CD4-positive, alpha-beta T cell (primary cell): ENCODE measurements at regions not wholly inside any gene's neighbourhood (a gene's known extent, or its start where the extent isn't known, plus 50 kb on each side); places are given as distances from the start of the nearest gene placed in this dataset.

Source experiments
- ATAC-seq: fragments of 200-7000 bp; cut with Tn5 transposase; one replicate; pipeline ENCODE4 v1.10.0; 2022; ENCODE audit warnings: mild to moderate bottlenecking; ENCODE audit not compliant: poor library complexity
- CTCF ChIA-PET: fragments of 350-600 bp; sonication (Branson Sonifier 250); formaldehyde crosslinking; loops from one replicate; lab custom pipeline; 2021; ENCODE audit warnings: antibody characterized with exemption, inconsistent platforms; lab: Charles Lee
- POLR2A ChIA-PET: fragments of 350-600 bp; sonication (Branson Sonifier 250); formaldehyde crosslinking; loops from one replicate; lab custom pipeline; 2021; ENCODE audit warnings: antibody characterized with exemption, inconsistent platforms; lab: Charles Lee
- DNase-seq, 14 experiments: peaks; one replicate each; pipeline ENCODE4 v3.0.0-alpha.2; 2013 to 2020; ENCODE audit warnings: mixed read lengths in 2 of 14
- H3K27ac ChIP-seq, 2 donors: one replicate each; pipeline versions ENCODE4 v1.5.1 to v1.7.0; 2013; ENCODE audit warnings: low read length in 2 of 2, low read depth in 1 of 2, mild to moderate bottlenecking in 1 of 2
- H3K27me3 ChIP-seq, 2 experiments: 1 replicate in 1 of 2; 2 replicates in 1 of 2; pipeline versions ENCODE4 v1.6.1 to v1.7.0; 2013; ENCODE audit warnings: low read length in 2 of 2, control low read depth in 1 of 2, mild to moderate bottlenecking in 1 of 2, moderate library complexity in 1 of 2; ENCODE audit not compliant: insufficient read depth in 2 of 2, control insufficient read depth in 1 of 2
- H3K36me3 ChIP-seq: one replicate; pipeline ENCODE4 v1.6.1; 2013; ENCODE audit warnings: low read length, control low read depth; ENCODE audit not compliant: insufficient read depth
- H3K4me1 ChIP-seq: one replicate; pipeline ENCODE4 v1.6.1; 2013; ENCODE audit warnings: low read length, control low read depth; ENCODE audit not compliant: insufficient read depth
- H3K4me3 ChIP-seq: one replicate; pipeline ENCODE4 v1.5.1; 2013; ENCODE audit warnings: mild to moderate bottlenecking, low read length, moderate library complexity
- H3K9me3 ChIP-seq, 2 experiments: 1 replicate in 1 of 2; 2 replicates in 1 of 2; pipeline versions ENCODE4 v1.6.1 to v1.7.0; 2013; ENCODE audit warnings: low read length in 2 of 2, mild to moderate bottlenecking in 2 of 2, control low read depth in 1 of 2, moderate library complexity in 1 of 2; ENCODE audit not compliant: control insufficient read depth in 1 of 2, insufficient read depth in 1 of 2
- H3K27ac Mint-ChIP-seq: one replicate; pipeline ENCODE4 v1.8.0; 2020; ENCODE audit warnings: mixed read lengths
- H3K27me3 Mint-ChIP-seq: one replicate; pipeline ENCODE4 v1.8.0; 2021; ENCODE audit warnings: mixed read lengths
- H3K36me3 Mint-ChIP-seq: one replicate; pipeline ENCODE4 v1.8.0; 2021; ENCODE audit warnings: low read depth, mixed read lengths
- H3K4me1 Mint-ChIP-seq: one replicate; pipeline ENCODE4 v1.8.0; 2021; ENCODE audit warnings: low read depth, mixed read lengths
- H3K4me3 Mint-ChIP-seq: one replicate; pipeline ENCODE4 v1.8.0; 2020; ENCODE audit warnings: mild to moderate bottlenecking, mixed read lengths
- H3K9me3 Mint-ChIP-seq: one replicate; pipeline ENCODE4 v1.8.0; 2020; ENCODE audit warnings: mixed read lengths
- intact Hi-C, 2 experiments: fragments of 100-400 bp; cut with DNase I in 1 of 2; cut with micrococcal nuclease in 1 of 2; formaldehyde crosslinking; loops; one replicate each; pipeline versions ENCODE4 v1.15.1 to v1.9.0; 2023 to 2025; cut with DNase I, micrococcal nuclease
- TF ChIP-seq, protein P1 (sequence below): fragments of 200-600 bp; IDR thresholded peaks from one replicate; pipeline ENCODE4 v1.8.0; 2022; ENCODE audit warnings: antibody characterized with exemption, mild to moderate bottlenecking

- no peaks in the 10 kb centered on the region for H3K9me3 Mint-ChIP-seq
- TF ChIP-seq, protein P1, sequence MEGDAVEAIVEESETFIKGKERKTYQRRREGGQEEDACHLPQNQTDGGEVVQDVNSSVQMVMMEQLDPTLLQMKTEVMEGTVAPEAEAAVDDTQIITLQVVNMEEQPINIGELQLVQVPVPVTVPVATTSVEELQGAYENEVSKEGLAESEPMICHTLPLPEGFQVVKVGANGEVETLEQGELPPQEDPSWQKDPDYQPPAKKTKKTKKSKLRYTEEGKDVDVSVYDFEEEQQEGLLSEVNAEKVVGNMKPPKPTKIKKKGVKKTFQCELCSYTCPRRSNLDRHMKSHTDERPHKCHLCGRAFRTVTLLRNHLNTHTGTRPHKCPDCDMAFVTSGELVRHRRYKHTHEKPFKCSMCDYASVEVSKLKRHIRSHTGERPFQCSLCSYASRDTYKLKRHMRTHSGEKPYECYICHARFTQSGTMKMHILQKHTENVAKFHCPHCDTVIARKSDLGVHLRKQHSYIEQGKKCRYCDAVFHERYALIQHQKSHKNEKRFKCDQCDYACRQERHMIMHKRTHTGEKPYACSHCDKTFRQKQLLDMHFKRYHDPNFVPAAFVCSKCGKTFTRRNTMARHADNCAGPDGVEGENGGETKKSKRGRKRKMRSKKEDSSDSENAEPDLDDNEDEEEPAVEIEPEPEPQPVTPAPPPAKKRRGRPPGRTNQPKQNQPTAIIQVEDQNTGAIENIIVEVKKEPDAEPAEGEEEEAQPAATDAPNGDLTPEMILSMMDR = no peak
- Histone ChIP-seq H3K27ac (no peak overlapping the region), H3K9me3 (no peaks in the 10 kb centered on the region), H3K36me3 (no peaks in the 10 kb centered on the region), H3K27me3 (no peaks in the 10 kb centered on the region), H3K4me3 (no peak overlapping the region), H3K4me1 (no peaks in the 10 kb centered on the region)
- ChIA-PET CTCF (no interaction called here), POLR2A (no interaction called here)
- DNase-seq (no peak), ATAC-seq (no peak)
- no peaks in the 10 kb centered on the region for H3K27me3 Mint-ChIP-seq
- no peak overlapping the region for H3K27ac Mint-ChIP-seq
- H3K36me3 Mint-ChIP-seq = no peaks in the 10 kb centered on the region
- H3K4me1 Mint-ChIP-seq = no peaks in the 10 kb centered on the region
- no peak overlapping the region for H3K4me3 Mint-ChIP-seq
- intact Hi-C loops = no loop called here
These were observed 720.5 kb downstream of the VRK1 start for GRCh38 chr14:97517566-97518234.

GRCh38 chr14:97523936-97524335, 726.8 kb downstream of the VRK1 start:
- ATAC-seq = no peak
- no peaks in the 10 kb centered on the region for H3K27me3 ChIP-seq
- H3K27ac ChIP-seq = no peak overlapping the region
- Mint-ChIP-seq H3K27me3 (no peaks in the 10 kb centered on the region), H3K27ac (no peak overlapping the region), H3K9me3 (no peaks in the 10 kb centered on the region), H3K4me3 (no peak overlapping the region), H3K36me3 (no peaks in the 10 kb centered on the region), H3K4me1 (peaks cover 8% of the 10 kb centered on the region)
- no peak overlapping the region for H3K4me3 ChIP-seq
- peaks cover 6% of the 10 kb centered on the region for H3K4me1 ChIP-seq
- H3K9me3 ChIP-seq = no peaks in the 10 kb centered on the region
- intact Hi-C loops = no loop called here
- CTCF ChIA-PET = no interaction called here
- no peaks in the 10 kb centered on the region for H3K36me3 ChIP-seq
- TF ChIP-seq, protein P1 = no peak
- DNase-seq = no peak
- POLR2A ChIA-PET = interaction anchor here (0.6 kb wide), 1 partner anchor 1732 kb away, joined by 3 read pairs; no protein-coding TSS in a partner anchor

DNA sequence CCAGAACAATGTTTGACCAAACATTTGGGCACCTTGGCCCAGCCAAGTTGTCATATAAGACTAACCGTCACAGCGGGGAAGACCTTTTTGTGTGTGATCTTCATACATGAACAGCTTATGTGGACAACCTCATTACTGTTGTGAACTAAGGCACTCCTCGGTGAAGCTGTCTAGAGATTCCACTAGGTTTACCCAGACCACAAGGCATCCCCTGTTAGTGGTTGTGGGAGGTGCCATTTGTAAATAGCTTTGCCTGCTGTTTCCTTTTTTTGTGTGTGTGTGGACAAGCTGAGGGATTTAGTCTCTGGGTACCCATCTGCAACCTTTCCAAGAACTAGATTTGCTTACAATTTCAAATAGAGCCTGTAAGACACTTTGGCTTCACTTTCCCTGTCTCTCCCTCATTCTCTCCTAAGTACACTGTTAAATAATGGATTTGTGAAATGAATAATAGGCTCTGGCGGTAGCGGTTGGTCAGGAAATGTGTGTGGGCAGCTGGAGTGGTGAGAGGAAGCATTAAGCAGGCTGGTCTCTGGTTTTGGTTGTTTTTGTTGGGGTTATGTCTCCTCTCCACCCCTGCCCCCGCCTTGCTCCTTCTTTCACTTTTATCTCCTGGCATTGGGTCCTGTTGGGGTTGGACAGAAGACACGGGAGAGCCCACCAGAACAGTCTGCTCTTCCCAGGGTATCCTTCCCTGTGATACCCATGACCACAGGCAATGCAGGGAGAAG, 727.6 kb downstream of the VRK1 start:
- H3K27ac Mint-ChIP-seq = no peak overlapping the region
- POLR2A ChIA-PET = no interaction called here
- CTCF ChIA-PET = no interaction called here

More for the DNA sequence above, 727.6 kb downstream of the VRK1 start:
- Histone ChIP-seq H3K4me1 (peaks cover 6% of the 10 kb centered on the region), H3K9me3 (no peaks in the 10 kb centered on the region), H3K27ac (no peak overlapping the region), H3K4me3 (no peak overlapping the region), H3K27me3 (no peaks in the 10 kb centered on the region), H3K36me3 (no peaks in the 10 kb centered on the region)
- H3K4me1 Mint-ChIP-seq = peaks cover 8% of the 10 kb centered on the region
- H3K4me3 Mint-ChIP-seq = no peak overlapping the region
- H3K9me3 Mint-ChIP-seq = no peaks in the 10 kb centered on the region
- no peaks in the 10 kb centered on the region for H3K27me3 Mint-ChIP-seq
- intact Hi-C loops = no loop called here
- DNase-seq (no peak), ATAC-seq (no peak)
- no peaks in the 10 kb centered on the region for H3K36me3 Mint-ChIP-seq
- TF ChIP-seq, protein P1 = no peak
